Stimulated activated CD8-positive, alpha-beta memory T cell treated with anti-CD3 and anti-CD28 coated beads, Interleukin-15, amount 100 ng/mL, for 48 hours (primary cell): ENCODE measurements at regions not wholly inside any gene's neighbourhood (a gene's known extent, or its start where the extent isn't known, plus 50 kb on each side); places are given as distances from the start of the nearest gene placed in this dataset.
"Not testable (repeated sequence)": the region's sequence is repeated elsewhere in the genome, so short reads cannot be mapped to it uniquely, and the experiment has no call there.

ENCODE experiments used
- DNase-seq, 2 donors: peaks; one replicate each; pipeline ENCODE4 v3.0.0-alpha.2; 2020; ENCODE audit warnings: low read depth in 2 of 2

DNA sequence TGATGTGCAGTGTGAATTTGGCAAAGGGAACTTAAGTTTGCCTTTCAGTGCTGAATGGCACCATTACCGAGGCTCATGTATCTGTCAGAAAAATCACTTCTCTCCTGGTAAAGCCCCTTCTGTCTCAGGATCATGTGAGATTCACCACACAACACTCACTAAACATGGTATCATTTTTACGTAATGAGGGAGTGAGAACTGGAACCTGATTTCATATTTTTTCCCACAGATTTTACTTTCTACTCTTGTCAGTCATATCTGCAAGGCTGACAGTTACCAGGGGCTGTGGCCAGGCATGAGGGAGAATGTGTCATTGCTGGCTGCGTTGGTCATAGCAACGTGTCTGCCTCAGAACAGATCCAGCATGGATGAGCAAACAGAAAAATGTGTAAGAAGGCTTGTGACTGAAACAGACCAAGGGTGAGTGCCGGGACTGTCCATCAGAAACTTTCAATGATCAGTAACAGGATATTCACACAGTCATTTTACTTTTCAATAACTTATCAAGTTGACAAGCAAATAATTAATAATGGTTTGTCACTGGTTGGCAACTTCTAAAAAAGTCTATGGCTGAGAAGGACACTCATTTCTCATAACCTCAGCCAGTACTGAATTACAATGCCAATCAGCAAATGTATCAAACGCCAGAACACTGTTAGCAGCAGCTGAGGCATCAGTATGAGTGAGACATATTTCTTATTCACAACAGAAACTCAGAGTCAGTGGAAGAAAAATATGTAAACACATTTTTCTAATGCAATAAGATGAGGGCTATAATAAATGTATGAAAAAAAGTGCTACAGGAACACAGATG is 100.5 kb downstream of the CDC42EP3 start:
- DNase-seq: peak; percentile 41 to 74

DNA sequence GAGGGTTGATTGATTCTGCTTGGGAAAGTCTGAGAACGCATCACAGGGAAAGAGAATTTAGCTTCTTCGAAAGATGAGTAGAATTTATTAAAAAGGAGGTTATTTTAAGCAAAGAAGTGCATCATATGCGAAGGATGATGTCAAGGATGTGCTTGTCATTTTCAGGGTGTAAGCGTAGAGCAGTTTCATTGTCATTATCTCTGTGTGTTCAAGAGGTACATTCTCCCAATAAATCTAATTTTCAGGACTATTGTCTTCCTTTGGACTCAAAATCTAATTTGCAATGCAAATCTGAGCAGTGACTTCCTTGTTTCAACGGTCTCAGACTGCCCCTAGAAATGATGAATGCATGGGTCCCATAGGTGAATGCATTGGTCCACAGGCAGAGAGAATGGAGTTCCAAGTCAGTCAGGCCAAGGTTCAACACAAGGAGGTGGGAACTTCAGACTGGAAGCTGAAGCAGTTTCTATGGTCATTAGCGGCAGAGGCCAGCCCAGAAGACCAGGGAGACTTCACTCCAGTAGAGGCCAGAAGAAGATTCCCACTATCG is 99.8 kb downstream of the CDC42EP3 start:
- no peak for DNase-seq

DNA sequence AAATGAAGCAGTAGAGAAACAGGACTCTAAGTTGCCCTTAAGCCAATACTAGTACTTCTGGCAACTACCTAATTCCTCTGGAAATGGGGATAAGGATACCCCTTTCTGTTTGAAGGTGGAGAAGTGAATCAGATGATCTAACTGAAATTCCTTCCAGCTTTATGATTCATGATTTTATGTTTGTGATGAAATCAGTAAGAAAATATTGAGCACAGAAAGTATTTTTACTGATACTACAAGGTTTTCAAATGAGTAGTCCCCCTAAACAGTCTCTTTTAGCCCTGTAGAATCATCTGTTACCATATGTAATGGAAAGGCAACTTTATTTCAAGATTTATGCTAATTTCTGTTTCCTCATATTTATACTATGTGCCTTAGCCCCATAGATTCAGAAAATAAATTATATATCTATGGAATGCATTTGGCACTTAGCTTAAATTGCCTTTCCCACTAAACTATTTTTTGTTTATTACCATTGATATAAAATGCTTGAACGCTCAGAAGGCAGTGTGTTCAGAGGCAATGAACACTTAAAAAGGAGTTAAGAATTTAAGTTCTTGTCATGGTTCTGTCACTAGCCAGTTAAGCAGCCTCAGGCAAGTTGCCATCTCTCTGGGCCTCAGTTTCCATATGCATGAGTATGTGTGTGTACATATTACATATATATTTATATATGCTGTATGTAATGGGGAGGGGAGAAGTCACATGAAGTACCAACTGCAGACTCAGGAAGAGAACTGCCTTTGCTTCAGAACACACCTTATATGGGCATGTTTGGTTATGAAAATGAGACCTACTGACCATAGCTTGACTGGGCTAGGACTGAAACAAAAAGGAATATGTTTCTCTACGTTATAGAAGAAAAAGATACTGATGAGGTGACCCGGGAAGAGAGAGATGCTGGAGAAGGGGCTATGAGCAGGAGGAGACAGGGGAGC is 97.7 kb downstream of the CDC42EP3 start:
- DNase-seq: no peak

DNA sequence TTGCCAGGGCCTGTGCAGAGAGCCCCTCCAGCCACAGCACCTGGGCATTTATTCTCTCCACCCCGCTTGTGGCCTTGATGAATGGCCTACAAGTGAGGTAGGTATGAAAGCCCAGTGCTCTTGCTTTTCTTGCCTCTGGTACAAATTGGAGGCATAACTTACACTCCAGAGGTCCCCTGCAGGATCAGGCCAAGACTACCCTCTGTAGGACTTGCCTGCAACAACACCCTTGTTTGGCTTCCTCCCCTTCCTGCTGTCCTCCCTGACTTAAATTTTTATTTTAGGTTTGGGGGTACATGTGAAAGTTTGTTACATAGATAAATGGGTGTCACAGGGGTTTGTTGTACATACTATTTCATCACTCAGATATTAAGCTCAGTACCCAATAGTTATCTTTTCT is 95.7 kb downstream of the CDC42EP3 start:
- DNase-seq: no peak

DNA sequence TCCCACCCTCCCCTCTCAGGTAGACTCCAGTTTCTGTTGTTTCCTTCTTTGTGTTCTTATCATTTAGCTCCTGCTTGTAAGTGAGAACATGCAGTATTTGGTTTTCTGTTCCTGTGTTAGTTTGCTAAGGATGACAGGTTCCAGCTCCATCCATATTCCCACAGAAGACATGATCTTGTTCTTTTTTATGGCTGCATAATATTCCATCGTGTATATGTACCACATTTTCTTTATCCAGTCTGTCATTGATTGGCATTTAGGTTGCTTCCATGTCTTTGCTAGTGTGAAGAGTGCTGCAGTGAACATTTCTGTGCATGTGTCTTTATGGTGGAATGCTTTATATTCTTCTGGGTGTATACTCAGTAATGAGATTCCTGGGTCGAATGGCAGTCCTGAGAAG is 95.2 kb downstream of the CDC42EP3 start:
- DNase-seq: not testable (repeated sequence)

DNA sequence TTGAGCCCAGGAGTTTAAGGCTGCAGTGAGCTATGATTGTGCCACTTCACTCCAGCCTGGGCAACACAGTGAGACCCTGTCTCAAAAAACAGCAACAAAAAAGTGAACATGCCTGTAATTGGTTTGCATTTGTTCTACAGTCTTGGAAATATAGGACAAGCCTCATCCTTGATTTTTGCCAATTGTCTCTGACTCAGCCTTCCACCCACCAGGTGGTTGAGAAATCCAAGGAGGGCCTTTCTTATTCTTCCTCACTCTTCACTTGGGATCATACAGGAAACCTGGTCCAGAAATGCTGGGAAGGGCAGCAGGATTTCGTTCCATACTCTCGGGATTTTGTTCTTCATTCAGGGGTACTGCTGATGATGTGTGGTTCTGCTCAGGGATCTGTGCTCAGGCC is 94.6 kb downstream of the CDC42EP3 start:
- DNase-seq: no peak

DNA sequence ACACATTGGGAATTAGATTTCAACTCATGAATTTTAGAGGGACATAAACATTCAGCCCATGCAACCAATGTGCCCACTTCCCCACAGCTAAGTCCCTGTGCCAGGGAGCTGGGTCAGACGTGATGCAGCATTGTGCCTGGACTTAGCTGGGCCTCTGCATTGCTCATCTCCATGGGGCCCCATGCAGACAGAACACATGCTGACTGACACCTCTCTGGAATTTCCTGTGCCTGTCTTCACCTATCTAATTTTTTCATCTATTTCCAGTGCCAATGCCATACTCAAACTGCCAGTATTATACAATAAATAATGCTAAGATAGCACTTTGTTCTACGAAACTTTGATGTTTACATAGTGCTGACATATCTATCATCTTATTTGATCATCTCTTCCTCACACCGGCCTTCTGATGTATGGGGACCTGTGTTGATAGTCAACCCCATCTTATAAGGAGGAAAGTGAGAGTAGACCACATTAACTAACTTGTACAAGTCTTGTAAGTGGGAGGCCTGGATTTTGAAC is 92.2 kb downstream of the CDC42EP3 start:
- no peak for DNase-seq

DNA sequence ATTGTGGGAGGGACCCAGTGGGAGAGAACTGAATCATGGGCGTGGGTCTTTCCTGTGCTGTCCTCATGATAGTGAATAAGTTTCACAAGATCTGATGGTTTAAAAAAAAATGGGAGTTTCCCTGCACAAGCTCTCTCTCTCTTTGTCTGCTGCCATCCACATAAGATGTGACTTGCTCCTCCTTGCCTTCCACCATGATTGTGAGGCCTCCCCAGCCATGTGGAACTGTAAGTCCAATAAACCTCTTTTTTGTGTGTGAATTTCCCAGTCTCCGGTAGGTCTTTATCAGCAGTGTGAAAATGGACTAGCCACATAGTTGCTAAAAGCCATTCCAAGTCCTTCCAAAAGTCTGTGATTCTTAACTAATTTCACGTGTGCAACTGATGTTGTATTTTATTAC is 91.5 kb downstream of the CDC42EP3 start:
- DNase-seq: not testable (repeated sequence)

DNA sequence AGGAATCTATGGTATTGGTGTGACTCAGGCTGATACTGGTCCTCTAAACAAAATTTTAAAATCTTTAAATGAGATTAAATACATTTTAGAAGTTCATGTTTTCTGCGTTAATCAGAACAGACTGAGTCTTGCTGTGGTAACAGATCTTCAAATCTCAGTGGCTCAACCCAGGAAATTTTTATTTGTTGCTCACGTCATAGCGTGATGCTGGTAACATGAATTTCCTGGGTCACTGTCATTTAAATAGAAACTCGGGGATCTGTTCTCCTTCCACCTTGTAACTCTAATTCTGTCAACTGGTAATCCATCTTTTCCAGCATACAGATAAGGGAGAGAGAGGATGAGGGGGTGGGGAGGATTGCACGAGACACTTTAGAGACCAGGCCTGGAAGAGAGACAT is 90.0 kb downstream of the CDC42EP3 start:
- no peak for DNase-seq

DNA sequence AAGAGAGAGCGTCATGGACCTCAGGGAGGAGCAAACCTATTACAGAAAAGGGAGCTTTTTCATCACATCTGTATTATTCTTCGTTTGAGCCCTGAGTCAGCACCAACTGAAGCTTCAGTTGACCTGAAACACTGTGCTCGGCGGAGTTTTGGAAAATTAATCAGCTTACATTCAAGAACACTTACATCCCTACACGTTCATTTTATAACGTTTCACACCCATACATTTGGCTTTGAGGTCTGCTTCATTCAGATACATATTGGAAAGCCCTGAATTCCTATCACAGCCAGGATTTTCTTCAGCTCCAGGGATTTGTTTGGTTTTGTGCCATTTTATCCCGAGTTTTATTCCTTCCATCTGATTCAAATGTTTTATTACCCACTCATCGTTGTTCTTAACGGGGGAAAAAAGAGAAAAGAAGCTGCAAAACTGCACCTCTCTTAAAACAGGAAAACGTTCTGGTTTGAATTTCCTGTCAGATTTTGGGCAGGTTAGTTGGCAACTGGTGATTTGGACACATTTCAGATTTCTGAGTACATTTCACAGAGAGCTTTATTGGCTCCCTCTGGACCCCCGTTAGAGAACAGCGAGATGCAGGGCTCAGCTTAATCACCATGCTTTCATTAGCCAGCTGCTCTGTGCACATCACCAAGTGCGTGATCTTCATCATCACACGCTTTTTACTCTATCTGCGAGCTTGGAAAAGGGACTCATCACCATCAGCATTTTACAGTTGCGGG is 88.8 kb downstream of the CDC42EP3 start:
- DNase-seq: no peak

DNA sequence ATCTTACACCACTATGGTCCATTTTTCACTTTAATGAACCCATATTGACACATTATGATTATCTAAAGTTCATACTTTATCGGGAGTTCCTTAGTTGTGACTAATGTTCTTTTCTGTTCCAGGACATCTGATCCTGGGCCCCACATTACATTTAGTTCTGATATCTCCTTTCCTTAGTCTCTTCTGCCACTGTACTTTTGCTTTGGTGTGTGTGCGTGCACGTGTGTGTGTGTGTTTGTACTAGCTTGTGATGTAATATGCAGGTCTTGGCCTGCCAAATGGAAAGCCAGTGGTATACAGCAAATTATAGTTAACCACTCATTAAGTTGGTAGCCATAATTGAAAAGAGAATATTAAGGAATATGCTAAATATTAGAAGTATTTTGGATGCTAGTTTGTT is 88.0 kb downstream of the CDC42EP3 start:
- DNase-seq: no peak

DNA sequence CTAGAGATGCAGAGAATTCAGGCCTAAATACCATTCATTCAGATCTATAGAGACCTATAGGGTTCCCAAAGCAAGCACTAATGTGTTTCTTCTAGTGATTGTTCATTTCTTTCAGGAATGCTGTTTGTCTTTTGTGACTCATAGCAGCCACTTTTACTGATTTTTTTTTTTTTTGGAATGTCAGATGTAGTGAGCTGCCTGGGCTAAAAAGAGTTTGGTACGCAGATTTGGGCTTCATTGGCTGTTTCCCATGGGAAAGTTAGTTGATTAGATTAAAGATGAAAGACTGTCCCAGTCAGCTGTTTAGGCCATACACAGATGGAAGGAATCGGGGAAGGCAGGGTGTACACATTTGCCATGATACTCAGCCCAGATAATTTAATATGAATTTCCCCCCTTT is 87.6 kb downstream of the CDC42EP3 start:
- no peak for DNase-seq

DNA sequence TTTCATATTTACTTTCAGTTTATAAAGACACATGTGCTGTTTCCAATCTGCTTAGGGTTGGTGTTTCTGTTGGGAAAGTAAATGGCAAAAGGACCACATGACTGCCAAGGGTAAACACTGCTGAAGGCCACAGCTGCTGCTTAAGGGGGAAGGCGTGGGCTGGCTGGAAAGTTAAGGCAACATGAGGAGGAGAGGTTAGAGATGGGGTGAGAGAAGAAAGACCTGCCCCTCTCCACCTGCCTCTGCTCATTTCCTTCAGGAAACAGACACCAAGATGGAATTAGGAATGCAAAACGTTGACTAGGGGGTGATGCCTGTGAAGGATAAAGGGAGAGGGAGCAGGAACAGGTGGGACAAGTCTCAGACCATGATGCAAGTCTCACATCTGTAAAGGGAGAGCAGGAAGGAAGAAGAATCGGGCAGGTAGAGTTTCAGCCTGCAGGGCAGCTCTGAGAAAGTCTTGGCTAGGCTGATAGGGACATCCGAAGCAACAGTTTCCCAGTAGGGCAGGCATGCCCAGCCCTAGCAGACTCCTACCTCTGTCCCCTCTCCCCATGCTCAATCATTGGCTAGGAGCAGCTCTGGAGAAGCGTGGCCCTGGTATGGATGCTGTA is 86.0 kb downstream of the CDC42EP3 start:
- DNase-seq: no peak

DNA sequence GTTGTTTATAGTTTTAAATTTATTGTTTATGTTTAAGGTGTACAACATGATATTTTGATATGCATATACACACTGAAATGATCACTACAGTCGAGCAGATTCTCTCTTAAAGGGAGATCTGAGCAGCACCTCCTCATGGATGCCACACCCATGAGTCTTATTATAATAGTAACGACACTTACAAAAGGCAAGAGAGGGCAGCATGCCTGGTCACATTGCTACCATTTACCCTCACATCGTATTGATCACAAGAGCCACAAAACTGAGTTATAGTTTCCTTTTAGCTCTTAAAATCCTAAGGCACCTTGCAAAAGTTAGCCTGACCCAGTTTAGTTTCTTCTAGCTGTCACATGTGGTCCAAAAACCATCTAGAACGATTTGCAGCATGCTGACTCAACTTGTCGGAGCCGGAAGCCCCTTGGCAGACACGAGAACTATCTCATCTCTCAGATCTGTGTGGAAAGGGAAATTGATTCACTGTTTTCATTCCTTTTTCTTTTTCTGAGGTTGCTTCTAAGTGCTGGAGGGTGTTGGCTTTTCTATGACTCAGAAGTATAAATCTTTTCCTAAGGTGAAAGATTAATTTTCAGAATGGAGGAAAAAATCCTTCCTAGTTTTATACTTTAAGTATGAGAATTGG is 85.3 kb downstream of the CDC42EP3 start:
- peak; percentile 65 to 67 for DNase-seq

DNA sequence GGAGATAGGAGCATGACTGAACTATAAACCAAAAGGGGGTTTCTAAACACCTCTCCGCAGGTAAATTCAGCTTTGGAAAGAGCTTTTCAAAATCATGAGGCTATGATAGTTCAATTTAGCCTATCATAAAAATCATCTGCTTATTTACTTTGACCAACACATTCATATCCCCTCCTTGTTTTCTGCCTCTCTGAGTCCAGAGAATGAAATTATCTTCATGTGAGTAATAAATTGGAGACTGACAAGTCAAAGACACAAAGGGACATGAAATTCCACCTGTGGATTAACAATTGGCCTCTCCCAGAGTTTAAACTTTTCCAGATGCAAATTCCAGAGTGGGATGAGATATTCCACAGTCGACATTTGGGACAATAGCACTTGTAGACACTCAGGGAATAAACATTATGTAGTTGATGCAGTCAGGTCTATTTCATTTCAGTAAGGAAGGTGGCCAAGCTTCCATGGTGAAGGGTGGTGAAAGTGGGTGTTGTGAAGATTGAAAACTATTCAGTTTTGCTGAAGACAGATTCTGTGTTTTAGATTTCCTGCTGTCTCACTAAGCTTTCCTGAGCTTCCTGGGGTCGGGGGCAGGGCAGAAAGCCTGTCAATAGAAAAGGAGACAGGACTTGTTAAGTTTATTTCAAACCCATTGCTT is 84.7 kb downstream of the CDC42EP3 start:
- DNase-seq: no peak

DNA sequence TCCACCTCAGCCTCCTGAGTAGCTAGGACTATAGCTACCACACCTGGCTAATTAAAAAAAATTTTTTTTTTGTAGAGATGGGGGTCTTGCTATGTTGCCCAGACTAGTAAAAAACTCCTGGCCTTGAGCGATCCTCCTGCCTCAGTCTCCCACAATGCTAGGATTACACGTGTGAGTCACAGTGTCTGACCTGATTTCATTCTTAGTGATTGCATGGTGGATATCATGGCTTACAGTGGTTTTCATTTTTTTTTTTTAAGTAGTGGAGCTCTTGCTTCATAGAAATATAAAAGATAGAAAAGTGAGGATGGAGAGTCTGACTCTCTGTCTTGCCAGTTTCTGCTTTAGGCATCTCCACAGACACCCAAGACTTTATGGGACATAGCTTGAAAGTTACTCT is 83.6 kb downstream of the CDC42EP3 start:
- no peak for DNase-seq

DNA sequence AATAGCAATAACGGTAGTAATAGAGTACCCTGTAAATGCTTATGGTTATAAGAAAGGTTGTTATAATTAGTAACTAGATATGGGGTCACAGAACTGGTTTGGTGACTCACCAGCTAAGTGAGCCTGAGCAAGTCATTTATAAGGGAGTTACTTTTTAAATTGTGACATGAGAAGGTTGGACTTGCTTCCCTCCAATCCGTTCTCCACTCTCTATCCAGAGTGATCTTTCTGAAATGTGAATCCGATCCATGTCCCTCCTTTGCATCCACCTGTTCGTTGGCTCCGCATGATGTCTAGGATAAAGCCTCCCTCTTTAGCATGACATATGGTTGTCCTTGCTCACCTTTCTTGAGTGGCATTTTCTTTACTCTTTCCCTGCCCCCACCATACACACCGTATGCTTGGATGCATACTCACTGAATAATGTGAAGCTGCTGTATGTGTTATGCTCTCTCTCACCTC is 83.1 kb downstream of the CDC42EP3 start:
- no peak for DNase-seq

DNA sequence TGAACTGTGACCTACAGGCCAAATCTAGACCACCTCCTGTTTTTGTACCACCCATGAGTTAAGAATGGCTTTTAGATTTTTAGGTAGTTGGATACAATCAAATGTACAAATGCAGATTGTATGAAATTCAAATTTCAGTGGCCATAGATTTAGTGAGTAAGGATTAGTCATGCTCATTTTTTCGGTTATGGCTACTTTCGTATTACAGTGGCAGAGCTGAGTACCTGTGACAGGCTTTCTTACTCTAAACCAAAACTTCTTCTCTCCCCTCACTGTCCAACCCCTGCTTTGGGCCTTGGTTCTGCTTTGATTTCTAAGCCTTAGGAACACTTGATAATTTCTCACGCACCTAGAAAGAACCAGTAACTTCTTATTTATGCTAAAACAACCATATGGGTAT is 82.1 kb downstream of the CDC42EP3 start:
- no peak for DNase-seq

DNA sequence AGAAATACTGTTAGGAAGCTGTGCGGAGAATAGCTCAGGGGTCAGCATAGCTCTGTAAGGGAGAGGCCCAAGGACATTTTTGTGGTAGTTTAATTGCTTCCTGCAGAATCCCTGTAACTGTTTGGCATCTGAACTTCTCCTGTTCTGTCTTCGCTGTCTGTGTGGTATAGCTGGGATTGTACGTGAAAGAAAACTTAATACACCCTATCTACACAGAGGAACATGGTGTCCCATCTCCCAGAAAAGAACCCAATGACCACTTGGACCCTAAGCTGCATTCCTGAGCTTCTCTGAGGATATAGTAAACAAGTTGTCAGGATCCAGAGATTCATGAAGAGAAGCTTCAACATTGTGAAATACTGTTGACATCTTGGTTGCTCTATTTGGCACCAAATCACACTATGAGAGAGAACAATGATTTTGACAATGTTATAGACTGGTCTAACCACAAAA is 81.3 kb downstream of the CDC42EP3 start:
- no peak for DNase-seq
